ENCODE measurements at regions not wholly inside any gene's neighbourhood (a gene's known extent, or its start where the extent isn't known, plus 50 kb on each side); places are given as distances from the start of the nearest gene placed in this dataset.

- TF ChIP-seq SKIL (IDR thresholded peaks at IDR 0.05; ENCODE audit: low read depth, poor library complexity, severe bottlenecking) (peak; percentile 55), EP300 (IDR thresholded peaks at IDR 0.05; ENCODE audit: borderline replicate concordance in 1 of 2, control insufficient read depth in 1 of 2, low read depth in 2 of 2, low read length in 2 of 2) (peak in 1 of 2 experiments; percentile 48; a peak in 1 of 4 replicates), BHLHE40 (IDR thresholded peaks at IDR 0.05; ENCODE audit: borderline replicate concordance in 1 of 2, low read depth in 2 of 2, low read length in 1 of 2) (peak; percentile 52 to 70; a peak in 1 of 4 replicates), E4F1 (IDR thresholded peaks at IDR 0.05; ENCODE audit: borderline replicate concordance, partially characterized antibody) (peak; percentile 35), MLLT1 (IDR thresholded peaks at IDR 0.05) (peak; percentile 68), RFX5 (IDR thresholded peaks at IDR 0.05; ENCODE audit: low read depth, low read length) (no peak)
Observed at GRCh38 chr15:31263751-31264558, 62.7 kb upstream of the KLF13 start (continued).
